ENCODE measurements at regions not wholly inside any gene's neighbourhood (a gene's known extent, or its start where the extent isn't known, plus 50 kb on each side); places are given as distances from the start of the nearest gene placed in this dataset.

GRCh38 chr18:8504880-8505435 is 104.3 kb upstream of the RAB12 start:
- no peaks in the 10 kb centered on the region for H3K36me3 ChIP-seq (ENCODE audit: control insufficient read depth in 2 of 2, insufficient read depth in 1 of 2, low read length in 2 of 2)
- H3K9me3 ChIP-seq (ENCODE audit: control insufficient read depth, insufficient read depth, low read depth, low read length): no peaks in the 10 kb centered on the region
- TF ChIP-seq ZNF645 (tag by site-specific recombination; IDR thresholded peaks at IDR 0.05) (no peak), ZNF311 (tag by site-specific recombination; IDR thresholded peaks at IDR 0.05; ENCODE audit: borderline replicate concordance) (no peak), ZNF791 (tag by site-specific recombination; IDR thresholded peaks at IDR 0.05) (no peak)
- H3K4me1 ChIP-seq (ENCODE audit: control insufficient read depth, insufficient read depth, low read length): no peaks in the 10 kb centered on the region
- H3K27ac ChIP-seq (ENCODE audit: extremely low read depth, low read depth, low read length): no peak overlapping the region
- POLR2A ChIA-PET: no interaction called here
- CTCF ChIA-PET: interaction anchor here (0.9 kb wide), 1 partner anchor 18 kb away, joined by 3 read pairs; no protein-coding TSS in a partner anchor
- H3K4me3 ChIP-seq (ENCODE audit: low read depth, low read length): no peak overlapping the region

- no peaks in the 10 kb centered on the region for H3K36me3 ChIP-seq (ENCODE audit: control insufficient read depth in 2 of 2, insufficient read depth in 1 of 2, low read length in 2 of 2)
- H3K9me3 ChIP-seq (ENCODE audit: control insufficient read depth, insufficient read depth, low read depth, low read length): no peaks in the 10 kb centered on the region
- no peak overlapping the region for H3K4me3 ChIP-seq (ENCODE audit: low read depth, low read length)
- no peaks in the 10 kb centered on the region for H3K4me1 ChIP-seq (ENCODE audit: control insufficient read depth, insufficient read depth, low read length)
- CTCF ChIA-PET: interaction anchor here (1.5 to 2.4 kb wide), 4 partner anchors 8 to 28 kb away, joined by 4 to 11 read pairs (median 7); no protein-coding TSS in a partner anchor
- TF ChIP-seq ZSCAN16 (tag by site-specific recombination; IDR thresholded peaks at IDR 0.05) (no peak), ZNF596 (tag by site-specific recombination; IDR thresholded peaks at IDR 0.05) (no peak), ZSCAN18 (tag by site-specific recombination; IDR thresholded peaks at IDR 0.05) (no peak), ZBTB6 (tag by site-specific recombination; IDR thresholded peaks at IDR 0.05) (no peak), FEZF1 (tag by site-specific recombination; IDR thresholded peaks at IDR 0.05) (no peak), ZNF138 (tag by site-specific recombination; IDR thresholded peaks at IDR 0.05; ENCODE audit: borderline replicate concordance) (no peak), CTCF (tag by site-specific recombination; IDR thresholded peaks at IDR 0.05) (no peak), KLF7 (tag by site-specific recombination; IDR thresholded peaks at IDR 0.05; ENCODE audit: borderline replicate concordance) (no peak), ZBTB48 (tag by site-specific recombination; IDR thresholded peaks at IDR 0.05) (no peak), SETDB1 (IDR thresholded peaks at IDR 0.05; ENCODE audit: insufficient read length, low read length) (no peak), ZNF48 (tag by site-specific recombination; IDR thresholded peaks at IDR 0.05) (no peak), WT1 (tag by site-specific recombination; IDR thresholded peaks at IDR 0.05) (no peak), ZNF121 (tag by site-specific recombination; IDR thresholded peaks at IDR 0.05) (no peak), ZNF830 (tag by site-specific recombination; IDR thresholded peaks at IDR 0.05; ENCODE audit: low read depth) (no peak), ZNF341 (tag by site-specific recombination; IDR thresholded peaks at IDR 0.05; ENCODE audit: low read depth) (no peak), ZNF23 (tag by site-specific recombination; IDR thresholded peaks at IDR 0.05; ENCODE audit: borderline replicate concordance) (no peak), ZNF16 (tag by site-specific recombination; IDR thresholded peaks at IDR 0.05; ENCODE audit: low read depth) (no peak), ZNF704 (tag by site-specific recombination; IDR thresholded peaks at IDR 0.05) (no peak), ZNF600 (tag by site-specific recombination; IDR thresholded peaks at IDR 0.05) (no peak)
- no peak overlapping the region for H3K27ac ChIP-seq (ENCODE audit: extremely low read depth, low read depth, low read length)
- POLR2A ChIA-PET: no interaction called here
Measured at GRCh38 chr18:8506251-8507049, 102.8 kb upstream of the RAB12 start.
